ENCODE measurements at regions not wholly inside any gene's neighbourhood (a gene's known extent, or its start where the extent isn't known, plus 50 kb on each side); places are given as distances from the start of the nearest gene placed in this dataset.

- H3K36me3 ChIP-seq (ENCODE audit: control insufficient read depth, insufficient read depth, low read length), result no peaks in the 10 kb centered on the region
- no peaks in the 10 kb centered on the region for H3K4me1 ChIP-seq (ENCODE audit: control insufficient read depth, extremely low read depth, insufficient read depth, low read length)
- no peak for DNase-seq (ENCODE audit: low read depth in 2 of 2)
- H4K20me1 ChIP-seq (ENCODE audit: control insufficient read depth, extremely low read depth, insufficient read depth, low read length), result no peaks in the 10 kb centered on the region
- no peaks in the 10 kb centered on the region for H3K27me3 ChIP-seq (ENCODE audit: control insufficient read depth, insufficient read depth, low read length)
- no peak overlapping the region for H2AFZ ChIP-seq (ENCODE audit: low read length)
- no peaks in the 10 kb centered on the region for H3K9me3 ChIP-seq (ENCODE audit: control insufficient read depth, insufficient read depth, low read depth, low read length)
- TF ChIP-seq, protein P1, sequence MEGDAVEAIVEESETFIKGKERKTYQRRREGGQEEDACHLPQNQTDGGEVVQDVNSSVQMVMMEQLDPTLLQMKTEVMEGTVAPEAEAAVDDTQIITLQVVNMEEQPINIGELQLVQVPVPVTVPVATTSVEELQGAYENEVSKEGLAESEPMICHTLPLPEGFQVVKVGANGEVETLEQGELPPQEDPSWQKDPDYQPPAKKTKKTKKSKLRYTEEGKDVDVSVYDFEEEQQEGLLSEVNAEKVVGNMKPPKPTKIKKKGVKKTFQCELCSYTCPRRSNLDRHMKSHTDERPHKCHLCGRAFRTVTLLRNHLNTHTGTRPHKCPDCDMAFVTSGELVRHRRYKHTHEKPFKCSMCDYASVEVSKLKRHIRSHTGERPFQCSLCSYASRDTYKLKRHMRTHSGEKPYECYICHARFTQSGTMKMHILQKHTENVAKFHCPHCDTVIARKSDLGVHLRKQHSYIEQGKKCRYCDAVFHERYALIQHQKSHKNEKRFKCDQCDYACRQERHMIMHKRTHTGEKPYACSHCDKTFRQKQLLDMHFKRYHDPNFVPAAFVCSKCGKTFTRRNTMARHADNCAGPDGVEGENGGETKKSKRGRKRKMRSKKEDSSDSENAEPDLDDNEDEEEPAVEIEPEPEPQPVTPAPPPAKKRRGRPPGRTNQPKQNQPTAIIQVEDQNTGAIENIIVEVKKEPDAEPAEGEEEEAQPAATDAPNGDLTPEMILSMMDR (conservative IDR thresholded peaks at IDR 0.05 in 1 of 2, IDR thresholded peaks at IDR 0.05 in 1 of 2; ENCODE audit: low read depth in 1 of 2, low read length in 2 of 2), result no peak
- TF ChIP-seq EZH2 (IDR thresholded peaks at IDR 0.05; ENCODE audit: low read length, missing control alignments), result no peak
- no peak overlapping the region for H3K4me2 ChIP-seq (ENCODE audit: extremely low read depth, insufficient read depth, low read length)
- H3K4me3 ChIP-seq (replicated peaks in 1 of 4; ENCODE audit: control extremely low read depth in 1 of 4, insufficient read depth in 1 of 4, low read depth in 3 of 4, low read length in 4 of 4), result no peak overlapping the region
- no peak overlapping the region for H3K27ac ChIP-seq (ENCODE audit: insufficient read depth, low read length)
- H3K79me2 ChIP-seq (ENCODE audit: control insufficient read depth, insufficient read depth, low read length), result no peaks in the 10 kb centered on the region
- no peak overlapping the region for H3K9ac ChIP-seq (ENCODE audit: insufficient read depth, low read length)
These were observed 390.7 kb downstream of the NPHP4 start for GRCh38 chr1:5601516-5601915.

DNA sequence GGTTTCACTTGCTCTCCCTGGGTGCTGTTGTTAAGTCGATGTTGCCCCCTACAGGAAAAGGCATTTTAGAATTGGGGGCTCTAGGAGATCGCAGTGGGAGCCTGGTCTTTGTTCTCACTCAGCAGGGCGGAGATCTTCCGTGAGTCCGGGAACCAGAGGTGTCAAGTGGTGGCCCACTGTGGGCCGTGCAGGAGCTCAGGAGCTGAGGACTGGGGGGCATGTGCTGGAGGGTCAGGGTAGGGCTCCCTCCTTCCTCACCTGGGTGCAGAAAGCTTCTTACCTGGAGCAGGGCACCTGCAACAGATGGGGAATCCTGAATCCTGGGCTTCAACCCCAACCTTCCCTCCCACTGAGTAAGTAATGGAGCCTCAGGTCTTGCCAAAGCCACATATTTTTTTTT, 392.7 kb downstream of the NPHP4 start:
- Histone ChIP-seq H3K27ac (ENCODE audit: insufficient read depth, low read length) (no peak overlapping the region), H3K79me2 (ENCODE audit: control insufficient read depth, insufficient read depth, low read length) (no peaks in the 10 kb centered on the region), H2AFZ (ENCODE audit: low read length) (no peak overlapping the region), H3K36me3 (ENCODE audit: control insufficient read depth, insufficient read depth, low read length) (no peaks in the 10 kb centered on the region), H3K4me2 (ENCODE audit: extremely low read depth, insufficient read depth, low read length) (no peak overlapping the region), H3K4me3 (replicated peaks in 1 of 4; ENCODE audit: control extremely low read depth in 1 of 4, insufficient read depth in 1 of 4, low read depth in 3 of 4, low read length in 4 of 4) (no peak overlapping the region), H3K9me3 (ENCODE audit: control insufficient read depth, insufficient read depth, low read depth, low read length) (no peaks in the 10 kb centered on the region), H3K4me1 (ENCODE audit: control insufficient read depth, extremely low read depth, insufficient read depth, low read length) (no peaks in the 10 kb centered on the region), H3K9ac (ENCODE audit: insufficient read depth, low read length) (no peak overlapping the region), H4K20me1 (ENCODE audit: control insufficient read depth, extremely low read depth, insufficient read depth, low read length) (no peaks in the 10 kb centered on the region), H3K27me3 (ENCODE audit: control insufficient read depth, insufficient read depth, low read length) (no peaks in the 10 kb centered on the region)
- DNase-seq (ENCODE audit: low read depth in 2 of 2), result no peak
- TF ChIP-seq, protein P1 (conservative IDR thresholded peaks at IDR 0.05 in 1 of 2, IDR thresholded peaks at IDR 0.05 in 1 of 2; ENCODE audit: low read depth in 1 of 2, low read length in 2 of 2), result no peak
- TF ChIP-seq EZH2 (IDR thresholded peaks at IDR 0.05; ENCODE audit: low read length, missing control alignments), result no peak

DNA sequence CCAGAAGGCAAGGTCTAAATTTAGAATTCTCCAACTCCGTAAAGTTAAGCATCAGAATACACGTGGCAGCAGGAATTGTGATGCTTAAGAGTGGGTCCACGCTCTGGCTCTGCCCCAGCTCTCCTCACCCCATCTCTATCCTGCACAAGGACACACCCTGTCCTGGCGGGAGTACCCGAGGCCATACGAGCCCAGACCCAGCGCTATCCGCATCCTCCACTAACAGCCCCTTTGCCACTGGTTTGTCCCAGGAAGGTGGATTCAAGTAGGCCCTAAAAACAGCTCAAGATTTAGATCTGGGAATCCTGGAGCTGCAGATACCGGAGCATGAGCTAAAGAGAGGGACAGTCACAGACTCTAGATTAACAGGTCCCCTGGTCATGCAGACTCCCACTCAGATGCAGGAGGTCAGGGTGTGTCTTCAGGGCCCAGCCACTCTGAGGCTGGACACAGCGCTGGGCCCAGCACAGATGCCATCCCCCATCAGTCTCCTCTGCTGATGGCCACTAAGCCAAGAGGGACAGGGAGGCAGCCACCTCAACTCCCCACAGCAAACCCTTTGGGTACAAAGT, 393.3 kb downstream of the NPHP4 start:
- H3K9me3 ChIP-seq (ENCODE audit: control insufficient read depth, insufficient read depth, low read depth, low read length), result no peaks in the 10 kb centered on the region
- H3K4me2 ChIP-seq (ENCODE audit: extremely low read depth, insufficient read depth, low read length), result no peak overlapping the region
- no peaks in the 10 kb centered on the region for H4K20me1 ChIP-seq (ENCODE audit: control insufficient read depth, extremely low read depth, insufficient read depth, low read length)
- H3K79me2 ChIP-seq (ENCODE audit: control insufficient read depth, insufficient read depth, low read length), result no peaks in the 10 kb centered on the region
- H3K27ac ChIP-seq (ENCODE audit: insufficient read depth, low read length), result no peak overlapping the region
- no peak for DNase-seq (ENCODE audit: low read depth in 2 of 2)
- no peaks in the 10 kb centered on the region for H3K36me3 ChIP-seq (ENCODE audit: control insufficient read depth, insufficient read depth, low read length)
- H2AFZ ChIP-seq (ENCODE audit: low read length), result no peak overlapping the region
- no peaks in the 10 kb centered on the region for H3K4me1 ChIP-seq (ENCODE audit: control insufficient read depth, extremely low read depth, insufficient read depth, low read length)
- no peak overlapping the region for H3K4me3 ChIP-seq (replicated peaks in 1 of 4; ENCODE audit: control extremely low read depth in 1 of 4, insufficient read depth in 1 of 4, low read depth in 3 of 4, low read length in 4 of 4)
- TF ChIP-seq, protein P1 (conservative IDR thresholded peaks at IDR 0.05 in 1 of 2, IDR thresholded peaks at IDR 0.05 in 1 of 2; ENCODE audit: low read depth in 1 of 2, low read length in 2 of 2), result no peak
- TF ChIP-seq EZH2 (IDR thresholded peaks at IDR 0.05; ENCODE audit: low read length, missing control alignments), result no peak
- H3K27me3 ChIP-seq (ENCODE audit: control insufficient read depth, insufficient read depth, low read length), result no peaks in the 10 kb centered on the region
- no peak overlapping the region for H3K9ac ChIP-seq (ENCODE audit: insufficient read depth, low read length)

Measured in fibroblast of lung (primary cell).